ENCODE measurements at regions not wholly inside any gene's neighbourhood (a gene's known extent, or its start where the extent isn't known, plus 50 kb on each side); places are given as distances from the start of the nearest gene placed in this dataset.

DNA sequence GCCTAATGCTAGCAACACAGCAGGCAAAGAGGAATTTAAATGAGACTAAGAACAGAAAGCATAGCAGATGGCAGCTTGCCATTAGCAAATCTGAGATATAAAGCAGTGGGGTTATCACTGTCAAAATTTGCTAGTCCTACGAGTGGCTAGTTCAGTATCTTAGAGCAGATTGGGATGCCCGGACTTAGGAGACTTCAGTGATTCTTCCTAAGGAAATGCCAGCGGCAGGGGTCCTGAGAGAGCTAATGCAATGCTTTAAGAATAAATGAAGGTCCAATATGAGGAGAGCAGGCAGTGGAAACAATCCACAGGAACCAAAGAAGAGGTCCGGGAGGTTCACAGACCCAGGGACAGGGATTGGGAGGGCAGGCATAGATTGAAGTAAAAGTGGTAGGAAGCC is 169.3 kb upstream of the NPSR1 start:
- H3K4ac ChIP-seq (ENCODE audit: low read depth, low read length), result no peak overlapping the region
- no peak overlapping the region for H3K14ac ChIP-seq (ENCODE audit: insufficient read depth, low read length)
- H3K27ac ChIP-seq (ENCODE audit: insufficient read length, low read depth, low read length), result no peak overlapping the region
- no peak overlapping the region for H2AFZ ChIP-seq (ENCODE audit: low read length)
- DNase-seq, result no peak
- no peak overlapping the region for H3K23ac ChIP-seq (ENCODE audit: insufficient read length, low read depth, low read length)
- peaks cover 2% of the 10 kb centered on the region; the same call in 1 of the 2 replicates for H3K4me1 ChIP-seq (ENCODE audit: insufficient read depth, low read length)
- no peak overlapping the region for H3K56ac ChIP-seq (ENCODE audit: insufficient read length, low read depth, low read length)
- H2BK15ac ChIP-seq (ENCODE audit: low read depth, low read length), result no peak overlapping the region
- TF ChIP-seq CTCF (conservative IDR thresholded peaks at IDR 0.05), result no peak
- H3K18ac ChIP-seq (ENCODE audit: insufficient read length, low read depth, low read length), result no peak overlapping the region
- no peak overlapping the region for H2BK5ac ChIP-seq (ENCODE audit: insufficient read length, low read length)
- H3K27me3 Mint-ChIP-seq (ENCODE audit: low read depth), result no peaks in the 10 kb centered on the region
- peak overlapping the region in 2 of 3 experiments; percentile 0 to 59; a peak in 2 of 7 replicates for H3K27ac Mint-ChIP-seq
- H2AK5ac ChIP-seq (ENCODE audit: insufficient read length, low read length), result no peak overlapping the region
- H2BK12ac ChIP-seq (ENCODE audit: insufficient read length, low read depth, low read length), result no peak overlapping the region
- H3T11ph ChIP-seq (ENCODE audit: low read length), result no peak overlapping the region
- H3K27me3 ChIP-seq (ENCODE audit: insufficient read depth, low read length), result no peaks in the 10 kb centered on the region
- H3K4me2 ChIP-seq (ENCODE audit: insufficient read depth, insufficient read length, low read length), result no peak overlapping the region
- no peak overlapping the region for H2BK120ac ChIP-seq (ENCODE audit: low read depth, low read length, poor library complexity, severe bottlenecking)
- no peak overlapping the region for H3K9ac ChIP-seq (ENCODE audit: extremely low read depth, insufficient read length, low read length)
- no peak overlapping the region for H4K8ac ChIP-seq (replicated peaks; ENCODE audit: insufficient read length, low read depth, low read length)
- H4K5ac ChIP-seq (ENCODE audit: insufficient read length, low read depth, low read length), result no peak overlapping the region
- peaks cover 0 to 2% of the 10 kb centered on the region in 2 experiments; a peak in 1 of 5 replicates for H3K9me3 Mint-ChIP-seq
- no peaks in the 10 kb centered on the region for H3K23me2 ChIP-seq (ENCODE audit: insufficient read length, low read depth, low read length, poor library complexity, severe bottlenecking)
- H3K79me2 ChIP-seq (ENCODE audit: insufficient read depth, low read length), result no peaks in the 10 kb centered on the region
- H3K79me1 ChIP-seq (ENCODE audit: insufficient read depth, low read depth, low read length, poor library complexity, severe bottlenecking), result no peaks in the 10 kb centered on the region
- WGBS (ENCODE audit: extremely low coverage, insufficient read length, low lambda C conversion rate), result no CpG with 5 or more reads among the region's 4 CpGs
- H2BK20ac ChIP-seq (ENCODE audit: low read depth, low read length, poor library complexity, severe bottlenecking), result no peak overlapping the region
- peaks cover 25 to 29% of the 10 kb centered on the region in 2 experiments for H3K4me1 Mint-ChIP-seq
- peaks cover 0 to 6% (median 0%) of the 10 kb centered on the region in 3 experiments; a peak in 2 of 7 replicates for H3K36me3 Mint-ChIP-seq (ENCODE audit: insufficient read depth in 1 of 3, low read depth in 3 of 3)
- H3K4me3 Mint-ChIP-seq, result no peak overlapping the region; a peak in 1 of 5 replicates
- no peak overlapping the region for H4K91ac ChIP-seq (ENCODE audit: insufficient read length, low read depth, low read length)
- no peaks in the 10 kb centered on the region for H3K9me3 ChIP-seq (ENCODE audit: control insufficient read depth, low read depth, low read length)
- no peaks in the 10 kb centered on the region for H4K20me1 ChIP-seq (ENCODE audit: control insufficient read depth, insufficient read depth, insufficient read length)

Data from H9 (cell line).